ENCODE measurements at regions not wholly inside any gene's neighbourhood (a gene's known extent, or its start where the extent isn't known, plus 50 kb on each side); places are given as distances from the start of the nearest gene placed in this dataset.

- intact Hi-C loops (cut with micrococcal nuclease) = no loop called here
- FAIRE-seq = no peak
- POLR2A ChIA-PET = no interaction called here
Measured at GRCh38 chr10:113977174-113977573, 66.5 kb upstream of the ADRB1 start.

More at GRCh38 chr10:113977174-113977573, 66.5 kb upstream of the ADRB1 start:
- TF ChIP-seq MYC (IDR thresholded peaks at IDR 0.05; ENCODE audit: low read depth, low read length) = no peak
- no peak for TF ChIP-seq POLR2A (IDR thresholded peaks at IDR 0.05; ENCODE audit: low read depth, low read length)
- TF ChIP-seq CTCF (IDR thresholded peaks at IDR 0.05; ENCODE audit: extremely low read depth in 1 of 2, insufficient read depth in 1 of 2, low read depth in 1 of 2, low read length in 2 of 2) = no peak
- TF ChIP-seq GATA2 (IDR thresholded peaks at IDR 0.05; ENCODE audit: insufficient read depth, insufficient read length, low read depth, low read length) = no peak
- no peak for TF ChIP-seq JUN (IDR thresholded peaks at IDR 0.05; ENCODE audit: borderline replicate concordance, insufficient read depth, insufficient read length, low read depth)
- no peak for TF ChIP-seq POLR2AphosphoS5 (IDR thresholded peaks at IDR 0.05; ENCODE audit: insufficient read depth, low read depth, low read length)
- no peak for TF ChIP-seq EZH2 (IDR thresholded peaks at IDR 0.05; ENCODE audit: borderline replicate concordance, low read depth, low read length, severe bottlenecking)
- TF ChIP-seq FOS (IDR thresholded peaks at IDR 0.05; ENCODE audit: borderline replicate concordance, insufficient read depth, low read length) = no peak
- no peak for TF ChIP-seq MAX (IDR thresholded peaks at IDR 0.05; ENCODE audit: insufficient read depth, insufficient read length)
- no peak overlapping the region for H3K9ac ChIP-seq (replicated peaks; ENCODE audit: extremely low read depth, insufficient read depth, low read length)
- no peak overlapping the region for H3K27ac ChIP-seq (ENCODE audit: insufficient read depth, low read depth, low read length)
- dilution Hi-C loops (cut with MboI; ENCODE audit: extremely low pct_ligation_motif_present, low sequenced_read_pairs) = no loop called here
- H2AFZ ChIP-seq (ENCODE audit: low read depth, low read length) = no peak overlapping the region
- H3K4me1 ChIP-seq (ENCODE audit: control insufficient read depth, extremely low read depth, insufficient read depth, low read length) = no peaks in the 10 kb centered on the region
- H4K20me1 ChIP-seq (replicated peaks; ENCODE audit: control insufficient read depth, extremely low read depth, insufficient read depth, low read length) = no peaks in the 10 kb centered on the region
- H3K9me1 ChIP-seq (replicated peaks; ENCODE audit: control insufficient read depth, extremely low read depth, insufficient read depth, low read length) = no peaks in the 10 kb centered on the region
- H3K36me3 ChIP-seq (ENCODE audit: control insufficient read depth in 2 of 2, extremely low read depth in 1 of 2, insufficient read depth in 2 of 2, low read length in 2 of 2) = no peaks in the 10 kb centered on the region
- no peak overlapping the region for H3K4me2 ChIP-seq (ENCODE audit: insufficient read depth, low read length)
- no TSS peak for BruUV-seq (replicated peaks)
- CTCF ChIA-PET = no interaction called here
- H3K9me3 ChIP-seq (replicated peaks; ENCODE audit: control insufficient read depth, insufficient read depth, low read length) = no peaks in the 10 kb centered on the region
- peaks cover 0 to 2% of the 10 kb centered on the region in 2 experiments for H3K27me3 ChIP-seq (ENCODE audit: control insufficient read depth in 2 of 2, insufficient read depth in 2 of 2, low read length in 2 of 2)
- no peak for DNase-seq (ENCODE audit: low read depth, low spot score)
- no peaks in the 10 kb centered on the region for H3K79me2 ChIP-seq (ENCODE audit: control insufficient read depth, insufficient read depth, low read length)
- no peak overlapping the region for H3K4me3 ChIP-seq (replicated peaks in 1 of 3; ENCODE audit: insufficient read depth in 1 of 3, low read depth in 1 of 3, low read length in 3 of 3)
